AG04449 (cell line): ENCODE measurements at regions not wholly inside any gene's neighbourhood (a gene's known extent, or its start where the extent isn't known, plus 50 kb on each side); places are given as distances from the start of the nearest gene placed in this dataset.

Experiments used
- CTCF ChIA-PET: fragments of 350-600 bp; formaldehyde crosslinking; extraction: SDS; loops from one replicate; lab custom pipeline; 2021; ENCODE audit warnings: antibody characterized with exemption; lab: Yijun Ruan, JAX
- POLR2A ChIA-PET: fragments of 400-600, 350-600 bp; formaldehyde crosslinking; extraction: SDS; loops from one replicate; lab custom pipeline; 2020; ENCODE audit warnings: antibody characterized with exemption, inconsistent platforms; lab: Yijun Ruan, JAX
- DNase-seq: peaks from one replicate; pipeline ENCODE4 v3.0.0-alpha.2; 2010; ENCODE audit warnings: low read depth, low spot score
- H3K4me3 ChIP-seq: 2 replicates; pipeline ENCODE4 v1.5.1; 2011; ENCODE audit warnings: low read depth, mild to moderate bottlenecking, control low read depth, low read length
- CTCF ChIP-seq: IDR thresholded peaks from one replicate; pipeline ENCODE4 v1.5.1; 2011; ENCODE audit warnings: mild to moderate bottlenecking, moderate library complexity, low read length, control low read depth, inconsistent platforms; ENCODE audit not compliant: insufficient read depth; ENCODE audit errors: missing control alignments

- DNase-seq = no peak
- ChIA-PET CTCF (no interaction called here), POLR2A (no interaction called here)
- no peak overlapping the region for H3K4me3 ChIP-seq
- TF ChIP-seq CTCF = no peak
Measured at GRCh38 chr14:83314764-83315163, 1781.1 kb upstream of the SEL1L start.

GRCh38 chr14:83316356-83316755 is 1782.7 kb upstream of the SEL1L start:
- DNase-seq = no peak
- TF ChIP-seq CTCF = no peak
- H3K4me3 ChIP-seq = no peak overlapping the region
- CTCF ChIA-PET = no interaction called here
- POLR2A ChIA-PET = no interaction called here

GRCh38 chr14:83320837-83321236 is 1787.2 kb upstream of the SEL1L start:
- ChIA-PET POLR2A (no interaction called here), CTCF (no interaction called here)
- H3K4me3 ChIP-seq = no peak overlapping the region
- TF ChIP-seq CTCF = no peak
- no peak for DNase-seq

DNA sequence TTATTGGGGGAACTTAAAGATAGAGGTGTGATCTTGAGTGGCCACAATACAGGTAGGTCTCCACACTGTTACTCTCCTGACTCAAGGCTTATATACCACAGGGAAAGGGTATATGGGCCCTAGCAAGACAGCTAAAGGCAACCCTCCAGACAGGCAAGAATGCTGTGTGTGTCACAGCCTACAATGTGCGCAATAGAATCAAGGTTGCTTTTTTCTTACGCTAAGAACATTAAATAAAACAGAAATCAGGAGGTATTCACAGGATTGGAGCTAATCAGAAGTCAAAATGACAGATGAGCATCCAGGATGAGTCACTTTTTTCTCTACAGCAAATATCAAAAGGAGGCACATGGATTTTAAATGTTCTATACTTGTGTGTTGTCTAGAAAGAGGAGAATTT is 1797.9 kb upstream of the SEL1L start:
- POLR2A ChIA-PET = no interaction called here
- no peak for TF ChIP-seq CTCF
- H3K4me3 ChIP-seq = no peak overlapping the region
- CTCF ChIA-PET = no interaction called here
- no peak for DNase-seq

GRCh38 chr14:83342590-83342989 is 1808.9 kb upstream of the SEL1L start:
- ChIA-PET CTCF (no interaction called here), POLR2A (no interaction called here)
- DNase-seq = no peak
- no peak for TF ChIP-seq CTCF
- no peak overlapping the region for H3K4me3 ChIP-seq

DNA sequence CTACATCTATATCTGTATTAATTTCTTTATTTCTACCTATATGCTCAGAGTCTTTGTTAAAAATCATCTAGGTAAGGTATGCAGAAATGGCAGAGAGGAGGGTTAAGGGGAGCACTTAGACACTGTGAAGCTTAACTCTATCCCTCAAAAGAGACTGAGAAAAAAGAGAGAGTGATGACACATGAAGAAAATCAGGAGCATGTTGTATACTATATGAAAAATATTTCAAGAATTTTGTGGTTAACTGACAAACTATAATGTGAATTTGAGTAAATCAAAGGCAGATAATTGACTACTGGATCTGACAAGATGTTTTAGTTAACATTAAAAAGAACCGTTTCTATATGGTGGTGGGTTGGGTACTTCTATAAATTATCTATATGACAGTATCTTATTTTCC is 1814.2 kb upstream of the SEL1L start:
- ChIA-PET POLR2A (no interaction called here), CTCF (no interaction called here)
- no peak overlapping the region for H3K4me3 ChIP-seq
- DNase-seq = no peak
- no peak for TF ChIP-seq CTCF
